ENCODE measurements at regions not wholly inside any gene's neighbourhood (a gene's known extent, or its start where the extent isn't known, plus 50 kb on each side); places are given as distances from the start of the nearest gene placed in this dataset.

DNA sequence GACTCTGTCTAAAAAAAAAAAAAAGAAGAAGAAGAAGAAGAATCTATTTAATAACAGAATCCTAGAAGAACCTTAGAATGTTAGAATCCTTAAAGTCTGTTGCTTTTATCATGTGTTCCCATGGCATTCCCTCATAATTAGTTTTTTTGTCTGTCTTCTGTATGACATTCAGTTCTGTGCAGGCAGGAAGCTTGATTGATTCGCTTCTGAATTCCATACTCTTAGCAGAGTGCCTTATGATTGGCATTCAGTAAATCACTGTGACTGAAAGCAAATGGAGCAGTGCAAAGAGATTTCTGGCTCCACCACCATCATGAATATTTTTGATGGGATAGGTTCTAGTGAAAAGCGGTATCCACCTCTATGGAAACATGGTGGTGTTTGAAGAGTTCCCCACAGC lies 1065.9 kb upstream of the RBFOX1 start:
- ChIA-PET POLR2A (no interaction called here), CTCF (no interaction called here)
- TF ChIP-seq, protein P1, sequence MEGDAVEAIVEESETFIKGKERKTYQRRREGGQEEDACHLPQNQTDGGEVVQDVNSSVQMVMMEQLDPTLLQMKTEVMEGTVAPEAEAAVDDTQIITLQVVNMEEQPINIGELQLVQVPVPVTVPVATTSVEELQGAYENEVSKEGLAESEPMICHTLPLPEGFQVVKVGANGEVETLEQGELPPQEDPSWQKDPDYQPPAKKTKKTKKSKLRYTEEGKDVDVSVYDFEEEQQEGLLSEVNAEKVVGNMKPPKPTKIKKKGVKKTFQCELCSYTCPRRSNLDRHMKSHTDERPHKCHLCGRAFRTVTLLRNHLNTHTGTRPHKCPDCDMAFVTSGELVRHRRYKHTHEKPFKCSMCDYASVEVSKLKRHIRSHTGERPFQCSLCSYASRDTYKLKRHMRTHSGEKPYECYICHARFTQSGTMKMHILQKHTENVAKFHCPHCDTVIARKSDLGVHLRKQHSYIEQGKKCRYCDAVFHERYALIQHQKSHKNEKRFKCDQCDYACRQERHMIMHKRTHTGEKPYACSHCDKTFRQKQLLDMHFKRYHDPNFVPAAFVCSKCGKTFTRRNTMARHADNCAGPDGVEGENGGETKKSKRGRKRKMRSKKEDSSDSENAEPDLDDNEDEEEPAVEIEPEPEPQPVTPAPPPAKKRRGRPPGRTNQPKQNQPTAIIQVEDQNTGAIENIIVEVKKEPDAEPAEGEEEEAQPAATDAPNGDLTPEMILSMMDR (IDR thresholded peaks at IDR 0.05; ENCODE audit: insufficient read depth, low read length, missing control alignments): no peak
- DNase-seq (ENCODE audit: low read depth, low spot score): no peak
- no peak overlapping the region for H3K4me3 ChIP-seq (ENCODE audit: low read depth, low read length)

DNA sequence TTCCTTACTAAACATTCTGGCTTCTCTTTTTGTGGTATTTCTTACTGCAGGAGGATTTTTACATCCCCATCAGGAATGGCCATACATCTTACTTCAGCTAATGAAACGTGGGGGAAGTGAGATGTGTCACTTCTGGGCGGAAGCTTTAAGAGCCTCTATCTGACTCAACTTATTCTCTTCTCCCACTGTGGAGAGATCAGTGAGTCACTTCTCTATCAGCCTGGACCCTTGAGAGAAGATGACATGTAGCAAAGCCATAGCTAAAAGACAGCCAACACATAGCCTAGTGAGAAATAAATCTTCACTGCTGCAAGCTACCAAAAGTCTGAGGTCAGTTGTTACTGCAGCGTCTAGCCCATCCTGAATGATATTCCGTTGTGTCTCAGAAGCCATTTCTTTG lies 1066.7 kb upstream of the RBFOX1 start:
- no peak for DNase-seq (ENCODE audit: low read depth, low spot score)
- TF ChIP-seq, protein P1 (IDR thresholded peaks at IDR 0.05; ENCODE audit: insufficient read depth, low read length, missing control alignments): no peak
- no peak overlapping the region for H3K4me3 ChIP-seq (ENCODE audit: low read depth, low read length)
- POLR2A ChIA-PET: no interaction called here
- CTCF ChIA-PET: no interaction called here

DNA sequence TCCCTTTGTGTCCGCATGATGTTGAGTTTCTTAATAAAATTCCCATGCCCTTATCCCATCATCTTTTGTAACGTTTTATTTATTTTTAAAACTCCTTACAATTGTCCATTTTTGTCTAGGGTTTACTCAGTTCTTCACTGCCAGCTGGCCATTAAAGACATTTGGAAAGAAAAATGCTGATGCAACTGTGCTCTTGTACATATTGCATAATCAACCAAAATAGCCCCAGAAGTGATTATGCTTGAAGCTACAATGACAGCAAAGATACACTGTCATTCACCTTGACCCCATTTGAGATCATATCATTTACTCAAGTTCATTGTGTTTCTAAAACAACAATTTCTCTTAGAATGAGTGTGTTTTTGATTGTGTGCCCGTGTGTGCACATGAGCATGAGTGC lies 1074.6 kb upstream of the RBFOX1 start:
- H3K4me3 ChIP-seq (ENCODE audit: low read depth, low read length): no peak overlapping the region
- no peak for DNase-seq (ENCODE audit: low read depth, low spot score)

DNA sequence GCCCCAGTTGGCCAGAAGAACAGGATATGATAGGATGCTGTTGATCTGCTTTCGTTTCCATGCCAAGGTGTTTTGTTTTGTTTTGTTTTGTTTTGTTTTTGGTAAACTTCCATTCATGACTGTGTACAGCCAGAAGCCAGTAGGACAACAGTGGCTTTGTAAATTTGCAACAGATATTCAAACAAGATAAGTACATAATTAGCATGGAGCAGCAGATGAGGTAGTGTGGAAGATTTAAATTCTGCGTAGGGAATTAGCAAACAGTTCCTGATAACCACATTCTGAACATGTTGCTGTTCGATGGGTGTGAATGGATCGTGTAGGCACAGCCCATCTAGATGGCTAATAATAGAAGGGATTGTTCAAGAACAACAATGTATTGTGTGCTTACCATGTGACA lies 1080.1 kb upstream of the RBFOX1 start:
- TF ChIP-seq, protein P1 (IDR thresholded peaks at IDR 0.05; ENCODE audit: insufficient read depth, low read length, missing control alignments): no peak
- no peak overlapping the region for H3K4me3 ChIP-seq (ENCODE audit: low read depth, low read length)
- DNase-seq (ENCODE audit: low read depth, low spot score): no peak
- POLR2A ChIA-PET: no interaction called here
- CTCF ChIA-PET: no interaction called here

More for the DNA sequence above, 1074.6 kb upstream of the RBFOX1 start:
- POLR2A ChIA-PET: no interaction called here
- CTCF ChIA-PET: interaction anchor here (0.7 kb wide), 1 partner anchor 38 kb away, joined by 3 read pairs; no protein-coding TSS in a partner anchor
- TF ChIP-seq, protein P1 (IDR thresholded peaks at IDR 0.05; ENCODE audit: insufficient read depth, low read length, missing control alignments): no peak

DNA sequence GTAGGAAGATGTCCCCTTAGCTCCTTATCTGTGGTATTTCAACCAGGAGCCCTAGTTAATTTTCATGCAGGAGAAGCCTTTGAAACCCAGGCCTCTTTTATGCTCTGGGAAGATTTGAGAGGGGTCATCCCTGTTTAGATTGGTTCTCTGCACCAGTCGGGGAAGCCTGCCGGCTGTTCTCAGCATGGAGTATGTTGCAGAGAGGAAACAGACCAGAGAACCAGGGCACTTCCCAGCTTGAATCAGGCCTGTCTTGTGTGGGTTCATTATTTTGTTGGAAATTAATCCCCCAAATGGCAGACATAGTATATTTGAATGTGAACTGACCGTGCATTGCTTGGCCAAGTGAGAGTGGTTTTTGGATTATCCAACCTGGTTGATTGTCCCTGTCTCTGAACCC lies 1082.1 kb upstream of the RBFOX1 start:
- POLR2A ChIA-PET: no interaction called here
- TF ChIP-seq, protein P1 (IDR thresholded peaks at IDR 0.05; ENCODE audit: insufficient read depth, low read length, missing control alignments): no peak
- no peak for DNase-seq (ENCODE audit: low read depth, low spot score)
- CTCF ChIA-PET: no interaction called here
- H3K4me3 ChIP-seq (ENCODE audit: low read depth, low read length): no peak overlapping the region

DNA sequence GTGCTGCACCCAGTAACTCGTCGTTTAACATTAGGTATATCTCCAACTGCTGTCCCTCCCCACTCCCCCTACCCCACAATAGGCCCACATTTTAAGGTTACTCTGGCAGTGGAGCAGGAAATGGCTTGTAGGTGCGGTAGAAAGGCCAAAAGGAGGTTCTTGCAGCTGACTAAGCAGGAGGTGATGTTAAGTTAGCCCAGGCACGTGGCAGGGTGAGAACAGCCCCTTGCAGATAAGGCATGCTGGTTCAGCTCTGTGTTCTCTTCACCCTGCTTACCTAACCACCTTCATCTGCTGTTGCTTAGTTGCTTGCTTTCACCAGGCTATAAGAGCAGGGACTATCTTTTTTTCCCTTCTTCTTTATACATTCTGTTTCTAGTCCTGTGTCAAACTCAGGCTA lies 1082.8 kb upstream of the RBFOX1 start:
- H3K4me3 ChIP-seq (ENCODE audit: low read depth, low read length): no peak overlapping the region
- DNase-seq (ENCODE audit: low read depth, low spot score): no peak
- POLR2A ChIA-PET: no interaction called here
- TF ChIP-seq, protein P1 (IDR thresholded peaks at IDR 0.05; ENCODE audit: insufficient read depth, low read length, missing control alignments): no peak
- CTCF ChIA-PET: no interaction called here

Measured in AG04449 (cell line).